IMR-90 (cell line): ENCODE measurements at regions not wholly inside any gene's neighbourhood (a gene's known extent, or its start where the extent isn't known, plus 50 kb on each side); places are given as distances from the start of the nearest gene placed in this dataset.

Source experiments
- BHLHE40 ChIP-seq: fragments of 150-350 bp; IDR thresholded peaks from 2 replicates; pipeline ENCODE4 v1.6.1; 2016; ENCODE audit warnings: mild to moderate bottlenecking, low read depth, low read length
- CEBPB ChIP-seq: IDR thresholded peaks from 2 replicates; pipeline ENCODE4 v1.6.1; 2012; ENCODE audit warnings: low read depth, low read length, improper control_type of control experiment
- ELK1 ChIP-seq: fragments of 150-350 bp; IDR thresholded peaks from 2 replicates; pipeline ENCODE4 v1.6.1; 2016; ENCODE audit warnings: low read depth, mild to moderate bottlenecking, low read length, moderate library complexity, borderline replicate concordance
- FOS ChIP-seq: fragments of 150-350 bp; IDR thresholded peaks from 2 replicates; pipeline ENCODE4 v1.6.1; 2016; ENCODE audit warnings: low read depth, low read length
- MAFK ChIP-seq: IDR thresholded peaks from 2 replicates; pipeline ENCODE4 v1.6.1; 2012; ENCODE audit warnings: low read depth, low read length, improper control_type of control experiment
- MAZ ChIP-seq: IDR thresholded peaks from 2 replicates; pipeline ENCODE4 v1.6.1; 2012; ENCODE audit warnings: low read depth, mild to moderate bottlenecking, low read length, improper control_type of control experiment, moderate library complexity, borderline replicate concordance
- MXI1 ChIP-seq: IDR thresholded peaks from 2 replicates; pipeline ENCODE4 v1.6.1; 2012; ENCODE audit warnings: low read depth, mild to moderate bottlenecking, low read length, moderate library complexity, borderline replicate concordance
- POLR2A ChIP-seq: IDR thresholded peaks from 2 replicates; pipeline ENCODE4 v1.6.1; 2012; ENCODE audit warnings: mild to moderate bottlenecking, low read depth, low read length
- RAD21 ChIP-seq: IDR thresholded peaks from 2 replicates; pipeline ENCODE4 v1.6.1; 2012; ENCODE audit warnings: low read length, improper control_type of control experiment
- RCOR1 ChIP-seq: IDR thresholded peaks from 2 replicates; pipeline ENCODE4 v1.6.1; 2012; ENCODE audit warnings: mild to moderate bottlenecking, low read length, improper control_type of control experiment; ENCODE audit not compliant: insufficient replicate concordance
- RFX5 ChIP-seq: IDR thresholded peaks from 2 replicates; pipeline ENCODE4 v1.8.0; 2012; ENCODE audit warnings: low read depth, mild to moderate bottlenecking, low read length, moderate library complexity
- SMC3 ChIP-seq: fragments of 150-350 bp; IDR thresholded peaks from 2 replicates; pipeline ENCODE4 v1.6.1; 2016; ENCODE audit warnings: low read depth, mild to moderate bottlenecking, antibody characterized with exemption, low read length, moderate library complexity
- USF2 ChIP-seq: fragments of 150-350 bp; IDR thresholded peaks from 2 replicates; pipeline ENCODE4 v1.6.1; 2017; ENCODE audit warnings: mild to moderate bottlenecking, antibody characterized with exemption, low read length, low read depth
- TF ChIP-seq, protein P1 (sequence below): conservative IDR thresholded peaks from 2 replicates; pipeline ENCODE4 v1.5.1; 2012; ENCODE audit warnings: mild to moderate bottlenecking, low read depth, low read length, improper control_type of control experiment

- TF ChIP-seq POLR2A (no peak), RCOR1 (no peak), RAD21 (no peak), RFX5 (no peak), CEBPB (no peak), USF2 (no peak), SMC3 (no peak), ELK1 (no peak), BHLHE40 (no peak), FOS (no peak), MAZ (no peak), MAFK (no peak), MXI1 (no peak)
- TF ChIP-seq, protein P1, sequence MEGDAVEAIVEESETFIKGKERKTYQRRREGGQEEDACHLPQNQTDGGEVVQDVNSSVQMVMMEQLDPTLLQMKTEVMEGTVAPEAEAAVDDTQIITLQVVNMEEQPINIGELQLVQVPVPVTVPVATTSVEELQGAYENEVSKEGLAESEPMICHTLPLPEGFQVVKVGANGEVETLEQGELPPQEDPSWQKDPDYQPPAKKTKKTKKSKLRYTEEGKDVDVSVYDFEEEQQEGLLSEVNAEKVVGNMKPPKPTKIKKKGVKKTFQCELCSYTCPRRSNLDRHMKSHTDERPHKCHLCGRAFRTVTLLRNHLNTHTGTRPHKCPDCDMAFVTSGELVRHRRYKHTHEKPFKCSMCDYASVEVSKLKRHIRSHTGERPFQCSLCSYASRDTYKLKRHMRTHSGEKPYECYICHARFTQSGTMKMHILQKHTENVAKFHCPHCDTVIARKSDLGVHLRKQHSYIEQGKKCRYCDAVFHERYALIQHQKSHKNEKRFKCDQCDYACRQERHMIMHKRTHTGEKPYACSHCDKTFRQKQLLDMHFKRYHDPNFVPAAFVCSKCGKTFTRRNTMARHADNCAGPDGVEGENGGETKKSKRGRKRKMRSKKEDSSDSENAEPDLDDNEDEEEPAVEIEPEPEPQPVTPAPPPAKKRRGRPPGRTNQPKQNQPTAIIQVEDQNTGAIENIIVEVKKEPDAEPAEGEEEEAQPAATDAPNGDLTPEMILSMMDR, result no peak
Measured at GRCh38 chr9:79781263-79781662, 209.5 kb downstream of the TLE4 start.
